ENCODE measurements at regions not wholly inside any gene's neighbourhood (a gene's known extent, or its start where the extent isn't known, plus 50 kb on each side); places are given as distances from the start of the nearest gene placed in this dataset.

- TF ChIP-seq CTCF (conservative IDR thresholded peaks at IDR 0.05; ENCODE audit: low read depth, low read length) (no peak), EZH2phosphoT487 (IDR thresholded peaks at IDR 0.05; ENCODE audit: borderline replicate concordance, low read length) (no peak), EZH2 (IDR thresholded peaks at IDR 0.05; ENCODE audit: low read length, unreplicated experiment) (no peak)
These were observed 197.3 kb upstream of the DDHD1 start for GRCh38 chr14:53350429-53350828.

Data from PC-3 (cell line).